GM23338 (cell line): ENCODE measurements at regions not wholly inside any gene's neighbourhood (a gene's known extent, or its start where the extent isn't known, plus 50 kb on each side); places are given as distances from the start of the nearest gene placed in this dataset.

Experiments used
- ATAC-seq: fragments of 200-7000 bp; cut with Tn5 transposase; 3 replicates; pipeline ENCODE4 v1.9.1; 2020
- DNase-seq: peaks from one replicate; pipeline ENCODE4 v3.0.0-alpha.2; 2015; ENCODE audit warnings: low spot score
- H2AFZ ChIP-seq: fragments of 200-600 bp; sonication (generic); 2 replicates; pipeline ENCODE4 v1.8.0; 2016; ENCODE audit warnings: antibody characterized with exemption, mild to moderate bottlenecking, moderate library complexity
- H3F3A ChIP-seq: fragments of 200-600 bp; sonication (generic); replicated peaks from 2 replicates; pipeline ENCODE4 v1.8.0; 2017; ENCODE audit warnings: antibody characterized with exemption, mixed run types, low read depth
- H3K27ac ChIP-seq: fragments of 200-600 bp; sonication (generic); 2 replicates; pipeline ENCODE4 v1.6.1; 2016; ENCODE audit warnings: low read depth
- H3K27me3 ChIP-seq: fragments of 200-600 bp; sonication (generic); 2 replicates; pipeline ENCODE4 v1.8.0; 2016; ENCODE audit warnings: mild to moderate bottlenecking, mixed run types, moderate library complexity; ENCODE audit not compliant: insufficient read depth
- H3K36me3 ChIP-seq: fragments of 200-600 bp; sonication (generic); 2 replicates; pipeline ENCODE4 v1.8.0; 2016; ENCODE audit warnings: mild to moderate bottlenecking; ENCODE audit not compliant: insufficient read depth
- H3K4me1 ChIP-seq: fragments of 200-600 bp; sonication (generic); 2 replicates; pipeline ENCODE4 v1.8.0; 2016; ENCODE audit warnings: mild to moderate bottlenecking, moderate library complexity; ENCODE audit not compliant: insufficient read depth
- H3K4me2 ChIP-seq: fragments of 200-600 bp; sonication (generic); 2 replicates; pipeline ENCODE4 v1.7.1; 2017; ENCODE audit warnings: mixed run types
- H3K4me3 ChIP-seq: fragments of 200-600 bp; sonication (generic); 2 replicates; pipeline ENCODE4 v1.6.1; 2016; ENCODE audit warnings: mixed run types
- H3K79me2 ChIP-seq: fragments of 200-600 bp; sonication (generic); replicated peaks from 2 replicates; pipeline ENCODE4 v1.8.0; 2017; ENCODE audit warnings: mild to moderate bottlenecking; ENCODE audit not compliant: insufficient read depth
- H3K9me2 ChIP-seq: fragments of 200-600 bp; sonication (generic); 2 replicates; pipeline ENCODE4 v1.8.0; 2017; ENCODE audit not compliant: insufficient read depth
- H4K20me1 ChIP-seq: fragments of 200-600 bp; sonication (generic); replicated peaks from 2 replicates; pipeline ENCODE4 v1.8.0; 2017; ENCODE audit warnings: mild to moderate bottlenecking; ENCODE audit not compliant: insufficient read depth
- H3K27ac Mint-ChIP-seq: 2 replicates; pipeline ENCODE4 v1.8.0; 2020; ENCODE audit warnings: inconsistent platforms, mild to moderate bottlenecking, moderate library complexity, mixed read lengths
- H3K27me3 Mint-ChIP-seq: 3 replicates; pipeline ENCODE4 v1.8.0; 2022; ENCODE audit warnings: low read depth, mild to moderate bottlenecking, moderate library complexity, mixed read lengths, inconsistent platforms; ENCODE audit not compliant: insufficient read depth, poor library complexity
- H3K36me3 Mint-ChIP-seq: 3 replicates; pipeline ENCODE4 v1.8.0; 2021; ENCODE audit warnings: low read depth, mild to moderate bottlenecking, inconsistent platforms, moderate library complexity, mixed read lengths
- H3K4me1 Mint-ChIP-seq: 3 replicates; pipeline ENCODE4 v1.8.0; 2020; ENCODE audit warnings: mild to moderate bottlenecking, inconsistent platforms, mixed read lengths
- H3K4me3 Mint-ChIP-seq: 3 replicates; pipeline ENCODE4 v1.8.0; 2021; ENCODE audit warnings: moderate library complexity, mild to moderate bottlenecking, inconsistent platforms, mixed read lengths
- H3K9me3 Mint-ChIP-seq: 3 replicates; pipeline ENCODE4 v1.8.0; 2020; ENCODE audit warnings: moderate library complexity, mild to moderate bottlenecking, inconsistent platforms, mixed read lengths
- EZH2 ChIP-seq: fragments of 200-600 bp; sonication (generic); IDR thresholded peaks from one replicate; pipeline ENCODE4 v1.8.0; 2017; ENCODE audit warnings: antibody characterized with exemption, mild to moderate bottlenecking, low read depth; ENCODE audit not compliant: unreplicated experiment
- JUNB ChIP-seq: IDR thresholded peaks from one replicate; pipeline ENCODE4 v1.6.1; 2016; ENCODE audit warnings: antibody characterized with exemption; ENCODE audit not compliant: unreplicated experiment
- NANOG ChIP-seq: IDR thresholded peaks from 2 replicates; pipeline ENCODE4 v1.6.1; 2016; ENCODE audit warnings: antibody characterized with exemption, borderline replicate concordance
- POLR2AphosphoS5 ChIP-seq: IDR thresholded peaks from 2 replicates; pipeline ENCODE4 v1.6.1; 2016; ENCODE audit warnings: antibody characterized with exemption, low read depth
- ZNF331 ChIP-seq: fragments of 250-450 bp; sonication (Bioruptor Pico); IDR thresholded peaks from 2 replicates; pipeline ENCODE4 v1.5.0; 2020; ENCODE audit warnings: low read depth, mild to moderate bottlenecking, moderate library complexity
- ZNF462 ChIP-seq: fragments of 250-450 bp; sonication (Bioruptor Pico); IDR thresholded peaks from 2 replicates; pipeline ENCODE4 v1.5.0; 2020; ENCODE audit warnings: mild to moderate bottlenecking, moderate library complexity
- TF ChIP-seq, protein P1 (sequence below): IDR thresholded peaks from 2 replicates; pipeline ENCODE4 v1.6.1; 2016; ENCODE audit warnings: antibody characterized with exemption
- TF ChIP-seq, protein P2 (sequence below), 2 experiments: fragments of 200-600 bp in 1 of 2; sonication (generic) in 1 of 2; conservative IDR thresholded peaks; 2 replicates each; pipeline versions ENCODE4 v1.5.1 to v1.6.1; 2016 to 2017; ENCODE audit warnings: antibody characterized with exemption in 2 of 2, low read depth in 2 of 2, mild to moderate bottlenecking in 2 of 2, moderate library complexity in 1 of 2

- no peak overlapping the region for H2AFZ ChIP-seq
- Mint-ChIP-seq H3K9me3 (no peaks in the 10 kb centered on the region), H3K36me3 (no peaks in the 10 kb centered on the region), H3K27me3 (peaks cover 7% of the 10 kb centered on the region), H3K27ac (no peak overlapping the region), H3K4me3 (no peak overlapping the region), H3K4me1 (peaks cover 2% of the 10 kb centered on the region; the same call in 2 of the 3 replicates)
- no peak overlapping the region for H3K4me2 ChIP-seq
- no peak overlapping the region for H3K27ac ChIP-seq
- no peaks in the 10 kb centered on the region for H3K36me3 ChIP-seq
- no peaks in the 10 kb centered on the region for H3F3A ChIP-seq
- ATAC-seq: no peak
- no peaks in the 10 kb centered on the region for H3K27me3 ChIP-seq
- TF ChIP-seq, protein P1, sequence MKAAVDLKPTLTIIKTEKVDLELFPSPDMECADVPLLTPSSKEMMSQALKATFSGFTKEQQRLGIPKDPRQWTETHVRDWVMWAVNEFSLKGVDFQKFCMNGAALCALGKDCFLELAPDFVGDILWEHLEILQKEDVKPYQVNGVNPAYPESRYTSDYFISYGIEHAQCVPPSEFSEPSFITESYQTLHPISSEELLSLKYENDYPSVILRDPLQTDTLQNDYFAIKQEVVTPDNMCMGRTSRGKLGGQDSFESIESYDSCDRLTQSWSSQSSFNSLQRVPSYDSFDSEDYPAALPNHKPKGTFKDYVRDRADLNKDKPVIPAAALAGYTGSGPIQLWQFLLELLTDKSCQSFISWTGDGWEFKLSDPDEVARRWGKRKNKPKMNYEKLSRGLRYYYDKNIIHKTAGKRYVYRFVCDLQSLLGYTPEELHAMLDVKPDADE: no peak
- TF ChIP-seq POLR2AphosphoS5: no peak
- no peak for TF ChIP-seq JUNB
- TF ChIP-seq ZNF331 (CRISPR knock-in tag): no peak
- no peak for TF ChIP-seq ZNF462 (CRISPR knock-in tag)
- TF ChIP-seq EZH2: no peak
- TF ChIP-seq, protein P2, sequence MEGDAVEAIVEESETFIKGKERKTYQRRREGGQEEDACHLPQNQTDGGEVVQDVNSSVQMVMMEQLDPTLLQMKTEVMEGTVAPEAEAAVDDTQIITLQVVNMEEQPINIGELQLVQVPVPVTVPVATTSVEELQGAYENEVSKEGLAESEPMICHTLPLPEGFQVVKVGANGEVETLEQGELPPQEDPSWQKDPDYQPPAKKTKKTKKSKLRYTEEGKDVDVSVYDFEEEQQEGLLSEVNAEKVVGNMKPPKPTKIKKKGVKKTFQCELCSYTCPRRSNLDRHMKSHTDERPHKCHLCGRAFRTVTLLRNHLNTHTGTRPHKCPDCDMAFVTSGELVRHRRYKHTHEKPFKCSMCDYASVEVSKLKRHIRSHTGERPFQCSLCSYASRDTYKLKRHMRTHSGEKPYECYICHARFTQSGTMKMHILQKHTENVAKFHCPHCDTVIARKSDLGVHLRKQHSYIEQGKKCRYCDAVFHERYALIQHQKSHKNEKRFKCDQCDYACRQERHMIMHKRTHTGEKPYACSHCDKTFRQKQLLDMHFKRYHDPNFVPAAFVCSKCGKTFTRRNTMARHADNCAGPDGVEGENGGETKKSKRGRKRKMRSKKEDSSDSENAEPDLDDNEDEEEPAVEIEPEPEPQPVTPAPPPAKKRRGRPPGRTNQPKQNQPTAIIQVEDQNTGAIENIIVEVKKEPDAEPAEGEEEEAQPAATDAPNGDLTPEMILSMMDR (conservative IDR thresholded peaks at IDR 0.05; ENCODE audit: low read depth in 2 of 2): no peak
- no peak for TF ChIP-seq NANOG
- no peaks in the 10 kb centered on the region for H3K79me2 ChIP-seq
- DNase-seq: no peak
- H3K9me2 ChIP-seq: no peaks in the 10 kb centered on the region
- no peaks in the 10 kb centered on the region for H4K20me1 ChIP-seq
- H3K4me1 ChIP-seq: peaks cover 4% of the 10 kb centered on the region; the same call in 1 of the 2 replicates
- H3K4me3 ChIP-seq: no peak overlapping the region
Measured at GRCh38 chr12:13440844-13441243, 244.3 kb downstream of the EMP1 start.
